CD4-positive, alpha-beta T cell treated with Interleukin-6 at 100 ng/mL for 8 hours (primary cell): ENCODE measurements at regions not wholly inside any gene's neighbourhood (a gene's known extent, or its start where the extent isn't known, plus 50 kb on each side); places are given as distances from the start of the nearest gene placed in this dataset.

Experiments used
- DNase-seq: peaks from one replicate; pipeline ENCODE4 v3.0.0-alpha.2; 2020; ENCODE audit warnings: mixed read lengths, low spot score

DNA sequence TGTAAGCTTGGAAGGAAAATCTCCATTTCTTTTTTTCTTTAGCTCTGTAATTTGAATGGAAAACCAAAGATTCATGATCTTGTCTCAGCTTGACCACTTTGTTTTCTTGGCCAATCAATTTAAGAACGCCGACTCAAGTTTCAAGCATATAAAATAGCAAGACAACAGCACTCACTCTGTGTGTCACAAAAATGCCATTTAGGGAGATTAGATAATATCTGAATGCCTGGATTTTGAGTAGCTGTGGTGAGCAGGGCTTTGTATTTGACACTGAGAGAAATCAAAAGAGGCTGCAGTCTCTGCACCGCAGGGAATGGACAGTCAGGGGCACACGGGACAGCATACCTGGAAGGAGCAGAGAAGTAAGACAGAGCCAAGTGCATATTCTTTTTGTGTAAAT is 209.5 kb upstream of the SLC10A2 start:
- DNase-seq, result no peak

DNA sequence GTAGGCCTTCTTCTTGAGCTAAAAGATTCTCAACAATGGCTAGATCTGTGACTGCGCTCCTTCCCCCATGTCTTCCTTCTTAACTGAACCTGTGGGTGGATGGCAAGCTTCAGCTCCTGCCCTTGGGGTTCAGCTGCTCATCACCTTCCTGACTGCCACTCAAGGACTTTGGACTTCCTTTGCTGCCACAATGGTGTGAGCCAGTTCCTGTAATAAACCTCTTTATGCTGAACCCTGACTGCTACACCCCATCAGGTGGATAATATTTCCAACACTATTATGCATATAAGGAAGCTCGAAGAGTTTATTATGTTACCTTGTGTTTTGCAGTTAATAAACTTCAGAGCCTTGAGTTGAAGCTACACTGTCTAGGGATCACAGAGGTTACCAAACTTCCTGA is 208.9 kb upstream of the SLC10A2 start:
- DNase-seq, result no peak

DNA sequence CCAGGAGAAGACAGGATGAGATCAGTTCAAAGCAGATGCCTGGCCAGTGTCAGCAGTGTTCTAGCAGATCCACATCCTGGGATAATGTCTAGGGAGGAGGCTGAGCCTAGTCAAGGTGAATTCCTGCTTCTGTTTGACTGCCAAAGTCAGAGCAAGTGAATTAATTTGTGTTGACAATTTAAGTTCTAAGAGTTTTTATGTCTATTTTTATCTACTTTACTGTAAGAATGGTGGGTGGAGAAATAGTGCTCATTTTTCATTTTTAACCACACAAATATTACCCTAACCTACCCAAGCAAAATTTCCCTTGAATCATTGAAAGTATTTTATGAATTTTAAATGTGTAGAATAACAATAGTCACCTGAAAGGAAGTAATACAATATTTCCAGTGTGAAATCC is 207.6 kb upstream of the SLC10A2 start:
- no peak for DNase-seq

DNA sequence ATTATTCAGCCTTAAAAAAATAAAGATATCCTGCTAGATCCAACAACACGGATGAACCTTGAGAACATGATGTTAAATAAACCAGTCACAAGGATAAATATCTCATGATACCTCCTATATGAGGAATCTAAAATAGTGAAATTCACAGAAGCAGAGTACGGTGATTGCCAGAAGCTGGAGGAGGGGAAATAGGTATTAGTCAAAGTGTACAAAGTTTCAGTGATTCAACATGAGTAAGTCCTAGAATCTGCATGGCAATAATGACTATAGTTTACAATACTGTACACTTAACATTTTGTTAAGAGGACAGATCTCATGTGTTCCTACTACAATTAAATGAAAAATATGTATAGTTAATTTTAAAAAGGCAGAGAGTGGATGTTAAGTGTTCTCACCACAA is 206.6 kb upstream of the SLC10A2 start:
- no peak for DNase-seq

DNA sequence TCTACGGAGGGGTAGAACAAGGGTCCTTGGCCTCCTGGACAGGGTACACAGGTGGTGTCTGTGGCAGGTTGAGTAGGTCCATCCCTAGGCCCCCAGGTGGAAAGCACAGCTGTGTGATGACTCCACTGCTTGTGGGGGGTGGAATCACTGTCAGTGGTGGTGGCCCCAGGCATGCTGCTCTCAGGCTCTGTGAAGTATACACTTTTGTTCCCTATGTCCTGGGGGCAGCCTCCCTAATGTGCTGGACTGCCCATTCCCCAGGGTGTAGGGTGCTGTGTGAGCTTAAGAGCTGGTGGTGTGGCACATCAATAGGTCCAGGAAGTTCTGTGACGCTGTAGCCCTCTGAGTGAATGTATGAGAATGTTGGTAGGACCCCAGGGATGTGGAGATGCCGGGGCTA is 197.2 kb upstream of the SLC10A2 start:
- no peak for DNase-seq

DNA sequence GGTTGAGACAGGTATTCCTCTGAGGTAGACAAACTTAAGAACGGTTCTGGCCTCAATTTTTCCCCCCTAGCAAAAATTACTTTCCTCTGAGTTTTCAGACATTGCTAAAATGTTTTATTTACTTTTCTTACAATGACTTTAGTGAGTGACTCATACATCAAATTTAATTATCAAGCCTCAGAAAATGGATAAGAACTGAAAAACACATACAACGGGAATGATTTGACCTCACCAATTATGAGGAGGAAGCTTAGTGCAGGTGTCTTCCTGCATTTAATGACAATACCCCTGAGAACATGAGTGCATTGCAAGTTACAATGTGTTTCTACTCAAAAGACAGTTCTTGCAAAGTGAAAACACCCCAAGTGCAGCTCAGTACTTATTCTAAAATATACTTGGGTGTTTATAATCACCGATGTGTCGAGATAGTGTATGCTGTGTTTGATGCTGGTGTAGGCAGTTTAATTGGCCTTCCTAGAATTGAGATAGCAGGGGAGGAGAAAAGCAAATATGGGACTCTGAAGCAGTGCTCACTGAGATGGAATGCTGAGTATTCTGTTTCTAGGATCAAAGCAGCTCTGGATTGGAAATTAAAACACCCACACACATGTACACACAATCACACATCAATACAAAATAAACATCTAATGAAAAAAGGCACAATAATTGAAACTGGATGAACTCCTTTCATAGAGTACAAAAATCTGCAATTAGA is 189.5 kb upstream of the SLC10A2 start:
- DNase-seq, result no peak

DNA sequence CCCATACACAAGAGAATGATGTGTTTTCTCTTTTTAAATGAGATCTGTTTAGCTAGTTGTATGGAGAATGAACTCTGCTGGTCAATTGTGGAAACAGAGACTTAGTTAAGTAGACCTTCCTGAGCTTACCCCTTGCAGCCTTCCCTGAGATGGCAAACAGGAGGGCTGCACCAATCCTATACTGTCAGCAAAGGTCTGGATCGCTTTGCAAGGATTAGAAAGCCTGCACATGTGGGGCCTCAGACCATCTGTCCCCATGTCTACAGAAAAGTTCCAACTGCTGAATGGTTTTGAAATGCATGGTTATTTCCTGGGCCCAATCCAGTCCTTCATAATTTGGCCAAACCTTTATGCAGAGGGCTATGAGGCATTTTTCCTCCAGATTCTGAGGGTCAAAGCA is 183.9 kb upstream of the SLC10A2 start:
- DNase-seq, result no peak

DNA sequence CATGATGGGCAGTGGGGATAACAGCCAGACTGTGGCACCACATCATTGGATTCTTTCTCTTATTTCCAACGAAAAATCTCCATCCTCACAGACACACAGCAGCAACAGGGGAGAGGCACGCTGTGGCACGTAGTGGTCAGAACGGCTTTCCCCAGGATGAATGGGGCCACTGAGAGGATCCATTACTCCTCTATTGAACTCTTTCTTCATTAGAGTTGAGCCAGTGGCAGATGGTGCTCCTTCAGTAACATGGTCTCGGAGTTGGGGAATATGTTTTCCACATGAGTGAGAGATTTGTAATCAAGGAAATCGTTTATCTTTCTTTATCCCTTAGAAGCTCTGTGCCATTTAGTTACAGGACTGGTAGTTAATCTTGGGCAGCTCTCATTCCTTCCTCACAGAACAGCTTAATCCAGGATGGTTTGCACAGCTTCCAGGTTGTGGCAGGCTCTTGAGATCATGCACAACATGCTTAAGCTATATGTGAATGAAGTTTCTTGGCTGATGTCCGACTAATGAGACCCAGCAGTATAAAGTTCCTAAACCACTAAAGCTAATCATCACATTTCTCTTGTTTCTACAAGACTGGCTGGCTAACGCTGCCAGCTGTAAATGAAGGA is 180.5 kb upstream of the SLC10A2 start:
- no peak for DNase-seq

GRCh38 chr13:103243495-103243894 is 177.3 kb upstream of the SLC10A2 start:
- no peak for DNase-seq

DNA sequence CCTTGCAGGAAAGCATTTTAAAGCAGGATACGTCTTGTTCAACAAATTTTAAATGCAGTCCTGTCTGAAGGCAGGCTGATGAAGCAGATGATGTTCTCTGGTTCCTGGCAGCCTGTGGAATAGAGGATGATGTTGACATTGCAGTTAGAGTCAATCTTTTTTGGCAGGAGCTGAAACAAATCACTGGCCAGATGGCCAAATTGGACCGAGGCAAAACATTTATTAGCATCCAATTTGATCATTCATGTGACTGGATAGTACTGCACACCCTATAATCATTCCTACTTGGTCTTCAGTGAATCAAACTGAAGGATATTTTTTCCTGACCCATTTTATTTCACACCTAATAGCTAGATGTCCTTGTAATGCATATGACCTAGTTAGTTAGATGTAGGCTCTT is 172.2 kb upstream of the SLC10A2 start:
- DNase-seq, result no peak

DNA sequence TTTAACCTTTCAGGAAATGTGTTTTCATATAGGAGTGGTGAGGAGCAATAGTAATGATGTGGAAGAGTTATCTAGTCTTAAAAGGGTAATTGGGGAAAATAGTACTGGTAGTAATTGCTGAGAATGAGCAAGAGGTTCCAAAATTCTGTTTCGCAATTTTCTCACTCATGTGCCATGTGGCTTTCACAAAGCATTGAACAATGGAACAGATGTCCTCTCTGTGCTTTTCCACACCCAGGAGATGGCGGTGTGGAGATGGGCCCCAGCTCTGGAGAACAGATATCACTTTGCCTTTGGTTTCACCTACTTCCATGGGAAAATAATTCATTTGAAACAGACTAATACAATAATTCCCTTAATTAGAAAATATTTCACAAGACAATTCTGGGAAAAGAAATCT is 170.0 kb upstream of the SLC10A2 start:
- no peak for DNase-seq

DNA sequence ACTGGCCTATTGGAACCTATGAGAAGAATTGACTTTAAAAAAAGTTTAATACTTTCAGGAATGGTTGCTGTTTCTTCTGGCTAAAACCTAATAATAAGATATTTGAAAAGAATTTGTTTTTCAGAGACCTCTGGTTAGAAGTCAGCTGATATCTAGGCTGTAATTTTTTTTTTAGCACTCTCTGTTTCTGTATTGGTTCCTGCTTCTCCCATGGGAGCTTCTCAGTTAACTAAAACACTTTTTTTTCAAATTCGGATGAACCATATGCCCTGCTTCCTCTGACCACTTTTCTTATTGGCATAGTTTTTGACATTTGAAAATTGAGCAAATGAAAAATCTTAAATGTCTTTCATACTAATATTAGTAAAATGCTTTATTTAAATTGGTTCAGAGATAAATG is 163.5 kb upstream of the SLC10A2 start:
- no peak for DNase-seq

GRCh38 chr13:103224804-103225203 is 158.6 kb upstream of the SLC10A2 start:
- no peak for DNase-seq

- DNase-seq, result no peak
Observed at GRCh38 chr13:103222683-103223082, 156.5 kb upstream of the SLC10A2 start.

DNA sequence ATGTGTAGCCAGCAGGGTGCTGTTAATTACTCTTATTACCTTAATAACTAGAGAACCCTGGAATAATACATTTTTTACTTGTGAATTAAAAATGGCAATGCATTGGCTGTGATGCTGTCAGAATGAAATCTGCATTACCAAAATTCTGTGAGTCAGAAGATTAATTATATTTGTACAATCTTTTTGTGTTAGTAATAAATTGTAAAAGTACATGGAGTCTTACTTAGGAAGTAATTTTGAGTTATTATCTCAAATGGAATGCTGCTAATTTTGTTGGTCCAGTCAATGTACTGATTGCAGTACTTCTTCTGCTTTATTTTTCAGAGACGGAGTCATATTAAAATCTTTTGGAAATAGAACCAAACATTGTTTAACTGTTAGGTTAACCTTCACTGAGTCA is 152.0 kb upstream of the SLC10A2 start:
- DNase-seq, result no peak

DNA sequence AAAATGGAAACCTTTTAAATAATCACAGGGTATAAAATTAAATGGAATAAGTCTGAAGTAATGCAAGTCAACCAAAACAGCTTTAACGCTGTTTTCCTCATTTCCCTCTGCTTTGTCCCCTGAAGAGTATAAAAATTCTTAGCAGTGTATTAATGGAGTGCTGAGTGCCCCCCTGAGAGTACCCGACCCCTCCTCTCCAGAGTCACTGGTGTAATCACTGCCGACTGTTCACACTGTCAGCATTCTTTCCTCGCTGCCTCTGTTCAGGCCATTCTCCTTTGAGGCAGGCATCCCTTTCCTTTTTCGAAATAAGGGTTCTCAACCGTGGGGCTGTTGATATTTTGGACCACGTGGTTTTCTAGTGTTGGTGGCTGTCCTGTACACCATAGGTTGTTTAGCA is 146.9 kb upstream of the SLC10A2 start:
- no peak for DNase-seq

GRCh38 chr13:103210348-103210747 is 144.1 kb upstream of the SLC10A2 start:
- no peak for DNase-seq

GRCh38 chr13:103203735-103204330 is 137.6 kb upstream of the SLC10A2 start:
- no peak for DNase-seq

DNA sequence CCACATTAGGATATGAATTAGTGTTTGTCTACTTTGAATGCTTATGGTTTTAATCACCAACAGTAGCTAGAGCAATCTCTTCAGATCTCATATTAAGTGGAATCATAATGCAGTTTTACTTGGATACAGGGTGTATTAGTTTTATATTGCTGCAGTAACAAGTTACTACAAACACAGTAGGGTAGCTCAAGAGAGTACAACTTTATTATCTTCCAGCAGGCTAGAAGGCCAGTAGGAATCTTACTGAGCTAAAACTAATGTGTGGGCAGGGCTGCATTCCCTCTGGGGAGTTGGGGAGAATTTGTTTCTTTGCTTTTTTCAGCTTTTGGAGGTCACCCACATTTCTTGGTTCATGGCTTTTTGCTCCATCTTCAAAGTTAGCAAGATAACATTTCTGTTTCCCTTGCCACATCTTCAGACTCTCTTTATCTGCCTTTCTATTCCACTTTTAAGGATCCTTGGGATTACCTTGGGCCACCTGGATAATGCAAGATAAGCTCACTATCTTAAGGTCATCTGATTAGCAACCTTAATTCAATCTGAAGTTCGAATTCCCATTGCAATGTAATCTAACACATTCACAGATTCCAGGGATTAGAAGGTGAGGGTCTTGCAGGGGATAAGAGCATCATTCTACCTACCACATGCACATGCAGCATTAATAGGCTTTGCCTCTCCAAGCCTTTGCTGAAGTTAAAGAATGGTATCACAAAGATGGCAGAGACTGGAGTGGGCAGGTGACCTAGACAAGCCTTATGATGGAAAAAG is 134.1 kb upstream of the SLC10A2 start:
- no peak for DNase-seq

GRCh38 chr13:103199380-103200088 is 133.3 kb upstream of the SLC10A2 start:
- no peak for DNase-seq

DNA sequence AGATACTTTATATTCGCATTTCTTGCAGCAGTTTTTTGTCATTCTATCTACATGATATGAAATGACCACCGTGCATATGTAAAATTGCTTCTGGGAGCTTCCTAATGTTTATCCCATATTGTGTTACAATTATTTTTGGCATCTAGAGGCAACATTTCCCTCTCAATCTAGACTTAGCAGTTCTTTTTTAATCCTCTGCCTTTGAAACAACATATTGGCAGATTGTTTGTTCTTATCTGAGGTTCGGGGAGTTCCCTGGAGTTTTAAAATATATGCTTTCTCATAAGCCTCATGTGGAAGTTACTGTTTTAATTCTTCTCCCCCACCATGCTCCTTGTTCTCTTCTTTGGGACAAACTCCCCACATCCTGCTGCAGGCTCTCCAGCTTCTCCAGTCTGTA is 130.1 kb upstream of the SLC10A2 start:
- DNase-seq, result no peak

- DNase-seq, result no peak
Observed at GRCh38 chr13:103195762-103196161, 129.5 kb upstream of the SLC10A2 start.
